Inflammatory macrophage treated with lipopolysaccharide for 1 hour (primary cell): ENCODE measurements at regions not wholly inside any gene's neighbourhood (a gene's known extent, or its start where the extent isn't known, plus 50 kb on each side); places are given as distances from the start of the nearest gene placed in this dataset.

Source experiments
- DNase-seq, 2 donors: peaks; one replicate each; pipeline ENCODE4 v3.0.0-alpha.2; 2020 to 2022

- no peak for DNase-seq
These were observed 100.1 kb upstream of the NPHP3 start for GRCh38 chr3:132822266-132822665.

GRCh38 chr3:132821314-132821713 lies 99.1 kb upstream of the NPHP3 start:
- DNase-seq = no peak

GRCh38 chr3:132818251-132818650 lies 96.0 kb upstream of the NPHP3 start:
- DNase-seq = no peak

GRCh38 chr3:132817646-132818177 lies 95.5 kb upstream of the NPHP3 start:
- DNase-seq = no peak

GRCh38 chr3:132805071-132805470 lies 82.9 kb upstream of the NPHP3 start:
- DNase-seq = no peak

- no peak for DNase-seq
These were observed 82.3 kb upstream of the NPHP3 start for GRCh38 chr3:132804498-132804897.

GRCh38 chr3:132803889-132804288 lies 81.7 kb upstream of the NPHP3 start:
- DNase-seq = no peak

GRCh38 chr3:132800958-132801357 lies 78.7 kb upstream of the NPHP3 start:
- no peak for DNase-seq

GRCh38 chr3:132790806-132791205 lies 68.6 kb upstream of the NPHP3 start:
- no peak for DNase-seq

- no peak for DNase-seq
These were observed 67.8 kb upstream of the NPHP3 start for GRCh38 chr3:132789959-132790358.

- no peak for DNase-seq
These were observed 66.1 kb upstream of the NPHP3 start for GRCh38 chr3:132788301-132788671.

GRCh38 chr3:132787616-132788300 lies 65.5 kb upstream of the NPHP3 start:
- DNase-seq = no peak

GRCh38 chr3:132786890-132787289 lies 64.7 kb upstream of the NPHP3 start:
- DNase-seq = no peak

- DNase-seq = no peak
These were observed 63.1 kb upstream of the NPHP3 start for GRCh38 chr3:132785292-132785691.

GRCh38 chr3:132784502-132785025 lies 62.4 kb upstream of the NPHP3 start:
- DNase-seq = no peak

GRCh38 chr3:132783152-132783551 lies 60.9 kb upstream of the NPHP3 start:
- no peak for DNase-seq

GRCh38 chr3:132781922-132782321 lies 59.7 kb upstream of the NPHP3 start:
- DNase-seq = no peak

GRCh38 chr3:132777171-132777570 lies 55.0 kb upstream of the NPHP3 start:
- DNase-seq = no peak

- DNase-seq = no peak
These were observed 50.9 kb upstream of the NPHP3 start for GRCh38 chr3:132773071-132773619.

- DNase-seq = no peak
These were observed 50.0 kb upstream of the NPHP3 start for GRCh38 chr3:132772252-132772651.
